Activated CD8-positive, alpha-beta memory T cell treated with anti-CD3 and anti-CD28 coated beads for 1 hour (primary cell): ENCODE measurements at regions not wholly inside any gene's neighbourhood (a gene's known extent, or its start where the extent isn't known, plus 50 kb on each side); places are given as distances from the start of the nearest gene placed in this dataset.

ENCODE experiments used
- DNase-seq, 2 donors: peaks; one replicate each; pipeline ENCODE4 v3.0.0-alpha.2; 2020; ENCODE audit warnings: low read depth in 1 of 2; ENCODE audit errors: extremely low read depth in 1 of 2

GRCh38 chrX:42725196-42725595, 52.8 kb downstream of the PPP1R2C start:
- DNase-seq: no peak

GRCh38 chrX:42720209-42720608, 57.8 kb downstream of the PPP1R2C start:
- DNase-seq: no peak

GRCh38 chrX:42715701-42716262, 62.2 kb downstream of the PPP1R2C start:
- no peak for DNase-seq

DNA sequence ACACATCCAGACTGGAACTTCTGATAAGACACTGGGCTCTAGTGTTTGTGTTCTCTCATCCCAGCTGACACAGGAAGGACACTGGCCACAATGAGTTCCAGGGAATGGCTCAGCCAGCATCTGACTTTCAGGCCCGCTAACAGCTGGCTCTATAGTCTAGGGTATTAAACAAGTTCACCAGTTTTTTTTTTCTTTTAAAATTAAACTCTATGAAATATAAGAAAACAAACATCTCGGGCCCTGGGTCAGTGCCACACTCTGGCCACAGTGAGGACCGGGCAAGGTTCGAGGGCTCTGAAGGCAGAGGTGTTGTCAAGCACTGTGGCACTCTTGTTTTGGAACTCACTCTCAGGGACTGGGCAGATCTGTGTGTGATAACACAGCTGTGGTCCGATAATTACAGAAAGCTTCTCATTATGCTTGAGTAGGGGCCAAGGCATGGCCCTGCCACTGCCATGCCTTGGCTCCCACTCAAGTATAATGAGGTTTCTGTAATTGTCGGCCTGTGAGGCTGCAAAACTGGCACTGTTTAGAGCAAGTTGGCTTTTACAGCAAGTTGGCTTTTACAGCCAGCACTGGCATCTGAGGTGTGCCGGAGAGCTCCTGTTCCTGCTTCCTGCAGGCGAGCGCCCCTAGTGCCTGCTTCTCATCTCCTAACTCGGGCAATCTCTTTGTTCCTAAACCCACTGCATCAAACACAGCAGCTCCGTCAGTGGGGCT, 62.8 kb downstream of the PPP1R2C start:
- peak in 1 of 2 donors; percentile 8 for DNase-seq

GRCh38 chrX:42710452-42710851, 67.5 kb downstream of the PPP1R2C start:
- no peak for DNase-seq

- DNase-seq: no peak
These were observed 69.7 kb downstream of the PPP1R2C start for GRCh38 chrX:42708222-42708621.

GRCh38 chrX:42707742-42708141, 70.2 kb downstream of the PPP1R2C start:
- DNase-seq: no peak

GRCh38 chrX:42704454-42704853, 73.5 kb downstream of the PPP1R2C start:
- no peak for DNase-seq

DNA sequence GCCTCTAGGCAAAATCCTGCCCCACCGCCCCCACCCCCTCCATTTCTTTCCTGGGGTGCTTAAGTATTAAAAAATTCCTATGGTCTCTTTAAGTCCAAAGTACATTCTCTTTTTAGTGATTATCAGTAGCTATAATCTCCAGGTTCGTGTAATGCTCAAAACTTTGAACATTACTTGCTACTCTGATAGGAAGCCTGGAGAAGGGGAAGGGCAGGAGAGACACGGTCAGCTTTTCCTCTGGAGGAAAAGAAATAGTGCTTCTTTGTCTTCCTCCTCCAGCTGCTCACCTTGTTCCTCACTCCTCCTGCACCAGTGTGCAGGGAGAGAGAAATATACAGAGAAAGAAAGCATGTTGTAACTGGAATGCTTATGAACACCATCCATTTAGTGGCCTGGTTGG, 80.4 kb downstream of the PPP1R2C start:
- no peak for DNase-seq

- DNase-seq: no peak
These were observed 81.3 kb downstream of the PPP1R2C start for GRCh38 chrX:42696536-42697124.

GRCh38 chrX:42695800-42696358, 82.1 kb downstream of the PPP1R2C start:
- DNase-seq: no peak

- DNase-seq: no peak
These were observed 83.6 kb downstream of the PPP1R2C start for GRCh38 chrX:42694260-42694815.

- no peak for DNase-seq
These were observed 86.8 kb downstream of the PPP1R2C start for GRCh38 chrX:42691196-42691595.

DNA sequence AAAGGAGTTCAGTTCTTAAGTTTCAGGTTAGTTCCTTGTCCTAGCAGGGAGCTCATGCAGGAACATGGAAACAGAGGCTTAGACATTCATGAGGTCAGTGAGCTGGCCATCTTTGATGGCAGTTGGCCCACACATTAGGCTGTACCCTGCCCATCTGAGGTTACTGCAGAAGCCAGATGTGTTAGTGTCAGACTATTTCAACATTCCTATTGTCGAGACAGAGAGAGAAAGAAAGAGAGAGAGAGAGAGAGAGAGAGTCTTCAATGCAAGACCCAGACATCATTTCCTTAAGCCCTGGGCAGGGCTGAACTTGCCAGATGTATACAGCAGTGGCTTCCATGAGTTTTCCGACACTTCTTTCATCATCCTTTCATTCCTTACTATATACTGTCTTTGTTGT, 91.3 kb downstream of the PPP1R2C start:
- no peak for DNase-seq

- no peak for DNase-seq
These were observed 91.7 kb downstream of the PPP1R2C start for GRCh38 chrX:42686296-42686695.

DNA sequence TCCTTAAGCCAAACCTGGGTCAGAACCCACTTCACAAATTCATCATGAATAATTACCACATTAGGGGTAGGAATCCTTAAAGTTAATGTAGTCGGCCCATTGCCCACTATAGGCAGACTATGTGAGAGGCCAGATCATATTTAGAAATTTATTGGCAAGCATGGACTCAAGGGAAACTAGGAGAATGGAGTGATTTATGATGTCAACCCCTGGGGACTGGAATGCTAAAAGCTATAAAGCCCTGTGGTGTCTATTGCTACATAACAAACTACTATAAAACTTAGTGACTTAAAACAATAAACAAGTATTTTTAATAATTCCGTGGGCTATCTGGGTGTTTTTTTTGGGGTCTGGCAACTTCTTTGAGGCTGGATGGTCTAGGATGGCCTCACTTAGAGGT, 93.9 kb downstream of the PPP1R2C start:
- no peak for DNase-seq

DNA sequence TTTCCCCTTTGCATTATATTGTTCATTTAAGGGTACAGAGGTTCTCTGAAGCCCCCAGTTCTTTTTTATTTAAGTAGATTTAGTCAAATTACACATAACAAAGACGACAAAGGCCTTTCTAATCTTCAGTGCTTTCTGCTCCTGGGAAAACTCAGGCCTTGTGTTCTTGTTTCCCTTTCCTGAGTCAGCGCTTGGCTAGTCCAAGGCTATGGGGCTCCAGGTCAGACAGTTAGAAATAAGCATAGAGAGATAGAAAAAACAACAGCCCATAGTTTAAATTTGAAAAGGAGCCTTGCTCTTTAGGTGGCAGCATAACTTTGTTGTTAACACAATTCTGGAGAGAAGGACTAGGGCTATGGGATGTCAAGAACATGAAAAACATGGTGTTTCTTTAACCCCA, 97.3 kb downstream of the PPP1R2C start:
- no peak for DNase-seq

DNA sequence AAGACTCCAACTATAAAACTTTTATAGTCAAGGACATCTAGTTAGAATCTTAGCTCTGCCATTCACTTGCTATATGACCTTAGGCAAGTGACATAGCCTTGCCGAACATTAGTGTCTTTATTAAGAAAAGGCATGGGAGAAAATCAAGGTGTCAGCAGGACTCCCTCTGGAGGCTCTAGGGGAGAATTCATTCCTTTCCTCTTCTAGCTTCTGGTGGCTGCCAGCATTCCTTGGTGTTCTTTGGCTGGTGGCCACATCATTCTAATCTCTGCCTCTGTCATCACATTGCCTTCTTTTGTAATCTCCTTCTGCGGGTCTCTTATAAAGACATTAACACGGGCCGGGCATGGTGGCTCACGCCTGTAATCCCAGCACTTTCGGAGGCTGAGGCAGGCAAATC, 99.8 kb downstream of the PPP1R2C start:
- DNase-seq: no peak

- DNase-seq: no peak
These were observed 104.6 kb downstream of the PPP1R2C start for GRCh38 chrX:42673301-42673810.

GRCh38 chrX:42664680-42665079, 113.3 kb downstream of the PPP1R2C start:
- DNase-seq: no peak

- DNase-seq: no peak
These were observed 149.5 kb downstream of the PPP1R2C start for GRCh38 chrX:42628471-42628870.

GRCh38 chrX:42627891-42628290, 150.1 kb downstream of the PPP1R2C start:
- no peak for DNase-seq
